ENCODE measurements at regions not wholly inside any gene's neighbourhood (a gene's known extent, or its start where the extent isn't known, plus 50 kb on each side); places are given as distances from the start of the nearest gene placed in this dataset.

DNA sequence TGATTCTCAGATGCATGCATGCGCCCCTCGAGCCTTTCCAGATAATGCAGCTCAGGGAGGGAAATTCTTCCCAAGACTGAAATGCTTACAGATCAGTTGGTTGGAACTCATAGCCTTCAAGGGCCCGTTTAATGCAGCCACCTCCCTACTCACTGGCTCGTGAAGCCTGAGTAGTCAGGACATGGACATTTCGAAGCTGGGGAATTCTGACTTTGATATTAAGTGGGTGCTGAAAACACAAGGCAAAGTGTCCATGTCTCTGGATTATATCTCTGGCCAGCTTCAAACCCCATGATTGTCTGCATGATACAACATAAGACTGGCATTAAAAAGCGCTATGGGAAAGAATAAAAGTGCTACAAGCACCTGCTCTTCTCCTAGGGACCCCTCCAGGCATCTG is 207.5 kb downstream of the HERPUD2 start:
- ChIA-PET POLR2A (ENCODE audit: low non-redundant PET) (no interaction called here), CTCF (interaction anchor here (0.6 kb wide), 1 partner anchor 77 kb away, joined by 3 read pairs; no protein-coding TSS in a partner anchor)
- no peaks in the 10 kb centered on the region for H3K9me3 ChIP-seq (ENCODE audit: low read depth, low read length, poor library complexity, severe bottlenecking)
- no peaks in the 10 kb centered on the region for H3K27me3 ChIP-seq (replicated peaks; ENCODE audit: insufficient read depth, low read depth, low read length, poor library complexity)
- no peak for TF ChIP-seq EZH2 (IDR thresholded peaks at IDR 0.05; ENCODE audit: borderline replicate concordance, low read depth, low read length, poor library complexity, severe bottlenecking)
- TF ChIP-seq, protein P1, sequence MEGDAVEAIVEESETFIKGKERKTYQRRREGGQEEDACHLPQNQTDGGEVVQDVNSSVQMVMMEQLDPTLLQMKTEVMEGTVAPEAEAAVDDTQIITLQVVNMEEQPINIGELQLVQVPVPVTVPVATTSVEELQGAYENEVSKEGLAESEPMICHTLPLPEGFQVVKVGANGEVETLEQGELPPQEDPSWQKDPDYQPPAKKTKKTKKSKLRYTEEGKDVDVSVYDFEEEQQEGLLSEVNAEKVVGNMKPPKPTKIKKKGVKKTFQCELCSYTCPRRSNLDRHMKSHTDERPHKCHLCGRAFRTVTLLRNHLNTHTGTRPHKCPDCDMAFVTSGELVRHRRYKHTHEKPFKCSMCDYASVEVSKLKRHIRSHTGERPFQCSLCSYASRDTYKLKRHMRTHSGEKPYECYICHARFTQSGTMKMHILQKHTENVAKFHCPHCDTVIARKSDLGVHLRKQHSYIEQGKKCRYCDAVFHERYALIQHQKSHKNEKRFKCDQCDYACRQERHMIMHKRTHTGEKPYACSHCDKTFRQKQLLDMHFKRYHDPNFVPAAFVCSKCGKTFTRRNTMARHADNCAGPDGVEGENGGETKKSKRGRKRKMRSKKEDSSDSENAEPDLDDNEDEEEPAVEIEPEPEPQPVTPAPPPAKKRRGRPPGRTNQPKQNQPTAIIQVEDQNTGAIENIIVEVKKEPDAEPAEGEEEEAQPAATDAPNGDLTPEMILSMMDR (conservative IDR thresholded peaks at IDR 0.05; ENCODE audit: low read depth, low read length), result no peak
- intact Hi-C loops (cut with micrococcal nuclease; ENCODE audit: unreplicated experiment), result no loop called here
- no peaks in the 10 kb centered on the region for H3K4me1 ChIP-seq (ENCODE audit: insufficient read depth, low read length, poor library complexity, severe bottlenecking)
- no peak overlapping the region for H3K27ac ChIP-seq (ENCODE audit: low read depth, low read length, poor library complexity, severe bottlenecking)
- no TSS peak for BruUV-seq (replicated peaks)
- H3K4me3 ChIP-seq (ENCODE audit: low read depth, low read length, poor library complexity, severe bottlenecking), result no peak overlapping the region
- H3K36me3 ChIP-seq (ENCODE audit: insufficient read depth, low read length, poor library complexity, severe bottlenecking), result no peaks in the 10 kb centered on the region
- no peak for DNase-seq (ENCODE audit: low spot score)

DNA sequence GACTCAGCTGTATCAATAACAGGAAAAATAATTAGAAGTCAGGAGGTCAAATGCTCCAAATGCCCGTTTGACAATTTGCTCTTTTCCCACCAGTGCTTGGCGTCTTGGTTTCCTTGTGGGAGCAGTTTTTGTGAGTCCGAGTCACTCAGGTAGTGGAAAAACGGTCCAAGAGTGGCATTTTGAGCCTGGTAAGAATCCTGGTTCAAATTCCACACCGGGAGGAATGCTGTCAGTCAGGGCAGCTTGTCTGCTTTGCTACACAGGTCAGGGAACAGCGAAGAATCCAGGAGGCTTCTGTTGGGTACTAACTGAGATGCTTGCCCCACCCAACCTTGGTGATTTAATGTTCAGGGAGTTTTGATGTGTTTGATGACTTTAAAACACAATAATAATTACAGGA is 209.5 kb downstream of the HERPUD2 start:
- CTCF ChIA-PET, result no interaction called here

DNA sequence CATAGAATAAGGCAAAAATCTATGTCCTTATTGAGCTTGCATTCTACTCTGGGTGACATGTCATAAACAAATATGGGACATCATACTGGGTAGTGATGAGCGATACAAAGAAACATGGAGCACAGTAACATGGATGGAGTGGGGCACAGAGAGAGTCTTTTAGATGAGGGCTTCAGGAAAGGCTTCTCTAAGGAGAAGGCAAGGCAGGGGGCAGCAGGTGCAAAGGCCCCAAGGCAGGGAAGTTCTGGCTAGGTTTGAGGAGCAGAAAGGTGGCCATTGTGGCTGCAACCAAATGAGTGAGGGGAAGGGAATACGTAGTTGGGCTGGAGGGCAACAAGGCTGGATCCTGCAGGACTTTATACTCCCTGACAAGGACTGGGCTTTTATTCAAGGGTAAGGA is 211.4 kb downstream of the HERPUD2 start:
- no TSS peak for BruUV-seq (replicated peaks)
- DNase-seq (ENCODE audit: low spot score), result no peak
- no peaks in the 10 kb centered on the region for H3K9me3 ChIP-seq (ENCODE audit: low read depth, low read length, poor library complexity, severe bottlenecking)
- no peaks in the 10 kb centered on the region for H3K27me3 ChIP-seq (replicated peaks; ENCODE audit: insufficient read depth, low read depth, low read length, poor library complexity)
- CTCF ChIA-PET, result no interaction called here
- H3K27ac ChIP-seq (ENCODE audit: low read depth, low read length, poor library complexity, severe bottlenecking), result no peak overlapping the region
- TF ChIP-seq EZH2 (IDR thresholded peaks at IDR 0.05; ENCODE audit: borderline replicate concordance, low read depth, low read length, poor library complexity, severe bottlenecking), result no peak
- TF ChIP-seq, protein P1 (conservative IDR thresholded peaks at IDR 0.05; ENCODE audit: low read depth, low read length), result no peak
- no peaks in the 10 kb centered on the region for H3K36me3 ChIP-seq (ENCODE audit: insufficient read depth, low read length, poor library complexity, severe bottlenecking)
- POLR2A ChIA-PET (ENCODE audit: low non-redundant PET), result no interaction called here
- intact Hi-C loops (cut with micrococcal nuclease; ENCODE audit: unreplicated experiment), result no loop called here
- H3K4me1 ChIP-seq (ENCODE audit: insufficient read depth, low read length, poor library complexity, severe bottlenecking), result no peaks in the 10 kb centered on the region
- H3K4me3 ChIP-seq (ENCODE audit: low read depth, low read length, poor library complexity, severe bottlenecking), result no peak overlapping the region

More for the DNA sequence above, 209.5 kb downstream of the HERPUD2 start:
- Histone ChIP-seq H3K27ac (ENCODE audit: low read depth, low read length, poor library complexity, severe bottlenecking) (no peak overlapping the region), H3K27me3 (replicated peaks; ENCODE audit: insufficient read depth, low read depth, low read length, poor library complexity) (no peaks in the 10 kb centered on the region), H3K36me3 (ENCODE audit: insufficient read depth, low read length, poor library complexity, severe bottlenecking) (no peaks in the 10 kb centered on the region), H3K4me3 (ENCODE audit: low read depth, low read length, poor library complexity, severe bottlenecking) (no peak overlapping the region), H3K9me3 (ENCODE audit: low read depth, low read length, poor library complexity, severe bottlenecking) (no peaks in the 10 kb centered on the region), H3K4me1 (ENCODE audit: insufficient read depth, low read length, poor library complexity, severe bottlenecking) (no peaks in the 10 kb centered on the region)
- POLR2A ChIA-PET (ENCODE audit: low non-redundant PET), result no interaction called here
- intact Hi-C loops (cut with micrococcal nuclease; ENCODE audit: unreplicated experiment), result no loop called here
- no TSS peak for BruUV-seq (replicated peaks)
- no peak for TF ChIP-seq EZH2 (IDR thresholded peaks at IDR 0.05; ENCODE audit: borderline replicate concordance, low read depth, low read length, poor library complexity, severe bottlenecking)
- TF ChIP-seq, protein P1 (conservative IDR thresholded peaks at IDR 0.05; ENCODE audit: low read depth, low read length), result no peak
- no peak for DNase-seq (ENCODE audit: low spot score)
